Spleen (tissue), 11 donors: ENCODE measurements at regions not wholly inside any gene's neighbourhood (a gene's known extent, or its start where the extent isn't known, plus 50 kb on each side); places are given as distances from the start of the nearest gene placed in this dataset.

Experiments used
- DNase-seq: peaks from one replicate; pipeline ENCODE4 v3.0.0-alpha.2; 2020
- H3K27ac ChIP-seq, 8 donors: fragments of 200-600 bp; sonication (generic) in 7 of 8; 1 replicate in 4 of 8; 2 replicates in 4 of 8; pipeline versions ENCODE4 v1.5.0 to v1.8.0; 2016 to 2021; ENCODE audit warnings: inconsistent platforms in 4 of 8, mild to moderate bottlenecking in 4 of 8, moderate library complexity in 1 of 8
- H3K27me3 ChIP-seq, 7 donors: fragments of 200-600 bp; sonication (generic) in 6 of 7; replicated peaks in 1 of 7; 1 replicate in 4 of 7; 2 replicates in 3 of 7; pipeline versions ENCODE4 v1.5.0 to v1.8.0; 2016 to 2021; ENCODE audit warnings: inconsistent platforms in 3 of 7, mild to moderate bottlenecking in 1 of 7
- H3K36me3 ChIP-seq, 6 donors: fragments of 200-600 bp; sonication (generic) in 5 of 6; 1 replicate in 4 of 6; 2 replicates in 2 of 6; pipeline versions ENCODE4 v1.5.0 to v1.8.0; 2016 to 2021; ENCODE audit warnings: inconsistent platforms in 2 of 6
- H3K4me1 ChIP-seq, 6 donors: fragments of 200-600 bp; sonication (generic) in 5 of 6; 1 replicate in 3 of 6; 2 replicates in 3 of 6; pipeline versions ENCODE4 v1.5.0 to v1.8.0; 2016 to 2021; ENCODE audit warnings: inconsistent platforms in 3 of 6
- H3K4me3 ChIP-seq, 8 donors: fragments of 200-600 bp; sonication (generic) in 7 of 8; 1 replicate in 4 of 8; 2 replicates in 4 of 8; pipeline versions ENCODE4 v1.5.0 to v1.8.0; 2016 to 2021; ENCODE audit warnings: inconsistent platforms in 4 of 8, mild to moderate bottlenecking in 4 of 8, moderate library complexity in 2 of 8
- H3K9me3 ChIP-seq, 8 donors: fragments of 200-600 bp; sonication (generic) in 7 of 8; 1 replicate in 4 of 8; 2 replicates in 4 of 8; pipeline versions ENCODE4 v1.5.0 to v1.8.0; 2016 to 2021; ENCODE audit warnings: inconsistent platforms in 4 of 8
- POLR2A ChIP-seq, 3 donors: fragments of 450-650 bp; IDR thresholded peaks; one replicate each; pipeline ENCODE4 v1.5.1; 2017; ENCODE audit warnings: antibody characterized with exemption in 3 of 3, mild to moderate bottlenecking in 1 of 3
- POLR2AphosphoS5 ChIP-seq, 3 donors: sonication (generic); formaldehyde crosslinking; IDR thresholded peaks; one replicate each; pipeline ENCODE4 v1.5.1; 2017; ENCODE audit warnings: antibody characterized with exemption in 3 of 3
- WGBS, 5 donors: extraction: QIAGEN DNeasy Blood & Tissue Kit in 3 of 5; methylation state at CpG; one replicate each; pipeline versions ENCODE4 v1.1.5 to v1.1.7; 2013 to 2018; 5-methylcytosine and 5-hydroxymethylcytosine counted together
- intact Hi-C: fragments of 100-400 bp; cut with DNase I; formaldehyde crosslinking; loops from one replicate; pipeline ENCODE4 v1.15.0; 2023; ENCODE audit warnings: low total_unique reads
- TF ChIP-seq, protein P1 (sequence below), 11 experiments: fragments of 200-600 bp in 7 of 11; fragments of 450-650 bp in 4 of 11; sonication (generic) in 4 of 11; IDR thresholded peaks in 8 of 11; conservative IDR thresholded peaks in 3 of 11; 1 replicate in 7 of 11; 2 replicates in 4 of 11; pipeline versions ENCODE4 v1.4.0 to v1.8.0; 2016 to 2021; ENCODE audit warnings: antibody characterized with exemption in 11 of 11, inconsistent platforms in 4 of 11, mild to moderate bottlenecking in 1 of 11
- donor health status: healthy with polysubstance abuse.
- donor health status: DM: no; HTN: no; CAD: no; lungs with moderate emphysema.
- donor health status: DM: no; HTN: no; CAD: no.
- donor health status: Bipolar disorder and iron deficiency.
- donor health status: healthy.
- donor health status: DM: no; HTN: no; CAD: no.
- donor health status: DM: yes; HTN: yes; CAD: no.

DNA sequence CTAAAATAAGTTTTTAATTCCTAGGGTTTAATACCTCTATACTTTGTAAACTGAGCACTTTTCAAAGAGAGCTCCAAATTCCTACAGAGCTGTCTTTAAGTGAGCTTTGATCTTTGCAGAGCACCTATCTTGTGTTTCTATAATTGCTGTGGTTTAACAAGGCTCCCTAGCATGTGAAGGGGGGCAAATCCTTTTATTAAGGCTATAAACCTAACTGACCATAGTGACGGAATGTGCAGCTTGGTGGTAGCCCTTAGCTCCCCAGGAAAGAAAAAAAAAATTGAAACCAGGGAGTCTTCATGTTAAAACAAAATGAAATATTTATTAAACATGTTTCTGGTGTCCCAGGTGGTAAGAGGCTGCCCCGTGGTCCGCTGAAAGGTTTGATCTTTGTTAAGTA is 78.6 kb upstream of the ETAA1 start:
- intact Hi-C loops = no loop called here
- Histone ChIP-seq H3K36me3 (no peaks in the 10 kb centered on the region), H3K27me3 (no peaks in the 10 kb centered on the region), H3K4me3 (no peak overlapping the region), H3K4me1 (no peaks in the 10 kb centered on the region), H3K9me3 (no peaks in the 10 kb centered on the region), H3K27ac (no peak overlapping the region)
- WGBS, 5 donors = 82 to 92% (median 89%) methylated on average over 3 of the region's 3 CpGs
- TF ChIP-seq POLR2A (IDR thresholded peaks at IDR 0.05) = no peak
- no peak for DNase-seq

DNA sequence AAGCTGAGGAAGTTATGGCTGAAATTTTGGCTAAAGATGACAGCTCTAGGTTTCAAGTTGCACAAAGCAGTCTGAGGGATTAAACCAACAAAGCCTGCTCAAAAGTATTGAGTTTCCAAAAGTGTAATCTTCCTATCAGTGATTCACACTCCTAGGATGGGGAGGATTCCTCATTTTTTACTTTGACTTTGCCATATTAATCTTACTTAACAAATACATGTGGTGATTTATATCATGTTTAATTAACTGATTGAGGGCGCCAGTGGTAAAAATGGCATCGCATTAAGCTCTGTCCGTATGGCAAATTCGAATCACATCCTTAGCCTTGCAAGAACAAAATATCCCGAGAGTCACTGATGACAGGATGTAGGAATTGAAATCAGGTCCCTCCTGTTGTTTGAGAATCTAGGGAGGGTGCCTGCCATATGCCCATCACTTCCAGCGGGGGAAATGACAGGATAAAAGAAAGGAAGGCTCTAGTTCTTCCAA is 78.1 kb upstream of the ETAA1 start:
- TF ChIP-seq POLR2A (IDR thresholded peaks at IDR 0.05) (no peak), POLR2AphosphoS5 (IDR thresholded peaks at IDR 0.05) (no peak)
- TF ChIP-seq, protein P1, sequence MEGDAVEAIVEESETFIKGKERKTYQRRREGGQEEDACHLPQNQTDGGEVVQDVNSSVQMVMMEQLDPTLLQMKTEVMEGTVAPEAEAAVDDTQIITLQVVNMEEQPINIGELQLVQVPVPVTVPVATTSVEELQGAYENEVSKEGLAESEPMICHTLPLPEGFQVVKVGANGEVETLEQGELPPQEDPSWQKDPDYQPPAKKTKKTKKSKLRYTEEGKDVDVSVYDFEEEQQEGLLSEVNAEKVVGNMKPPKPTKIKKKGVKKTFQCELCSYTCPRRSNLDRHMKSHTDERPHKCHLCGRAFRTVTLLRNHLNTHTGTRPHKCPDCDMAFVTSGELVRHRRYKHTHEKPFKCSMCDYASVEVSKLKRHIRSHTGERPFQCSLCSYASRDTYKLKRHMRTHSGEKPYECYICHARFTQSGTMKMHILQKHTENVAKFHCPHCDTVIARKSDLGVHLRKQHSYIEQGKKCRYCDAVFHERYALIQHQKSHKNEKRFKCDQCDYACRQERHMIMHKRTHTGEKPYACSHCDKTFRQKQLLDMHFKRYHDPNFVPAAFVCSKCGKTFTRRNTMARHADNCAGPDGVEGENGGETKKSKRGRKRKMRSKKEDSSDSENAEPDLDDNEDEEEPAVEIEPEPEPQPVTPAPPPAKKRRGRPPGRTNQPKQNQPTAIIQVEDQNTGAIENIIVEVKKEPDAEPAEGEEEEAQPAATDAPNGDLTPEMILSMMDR (IDR thresholded peaks at IDR 0.05 in 8 of 11, conservative IDR thresholded peaks at IDR 0.05 in 3 of 11) = no peak
- H3K4me3 ChIP-seq = no peak overlapping the region
- no peaks in the 10 kb centered on the region for H3K36me3 ChIP-seq
- no peak overlapping the region for H3K27ac ChIP-seq
- H3K9me3 ChIP-seq = no peaks in the 10 kb centered on the region
- no peaks in the 10 kb centered on the region for H3K27me3 ChIP-seq
- H3K4me1 ChIP-seq = no peaks in the 10 kb centered on the region
- DNase-seq = no peak
- intact Hi-C loops = no loop called here
- 77 to 90% (median 86%) methylated on average over 6 of the region's 6 CpGs for WGBS, 5 donors

DNA sequence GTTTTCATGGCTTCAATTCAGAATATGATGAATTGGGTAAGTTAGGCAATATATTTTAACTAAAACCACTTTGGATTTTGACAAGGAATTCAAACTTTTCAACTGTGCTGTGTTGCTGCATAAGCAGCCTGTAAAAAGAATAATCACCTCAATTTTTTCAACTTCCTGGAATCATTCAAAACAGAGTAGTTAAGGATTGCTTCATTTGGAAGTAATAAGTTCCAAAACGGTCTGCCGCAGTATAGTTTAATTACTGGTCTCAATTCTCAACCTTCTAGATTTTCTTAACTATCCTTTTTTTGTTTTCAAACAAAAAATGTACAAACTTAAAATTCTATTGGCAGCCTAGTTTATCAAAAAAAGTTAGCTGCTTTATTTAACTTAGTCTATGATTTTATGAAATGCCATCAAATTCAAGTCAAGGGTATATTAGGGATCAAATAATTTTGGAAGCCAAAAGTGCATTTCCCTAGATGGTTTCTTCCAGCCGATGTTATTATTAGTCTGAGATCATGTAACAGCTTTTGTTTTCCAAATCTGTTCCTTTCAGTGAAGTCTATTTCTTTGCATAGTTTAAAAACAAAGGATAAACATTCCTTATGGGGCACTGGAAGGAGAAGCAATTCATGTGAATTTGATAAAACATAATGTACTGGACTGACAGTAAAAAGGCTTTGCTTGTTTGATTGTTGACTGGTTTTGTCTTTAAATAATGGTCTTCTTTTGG is 76.1 kb upstream of the ETAA1 start:
- Histone ChIP-seq H3K36me3 (no peaks in the 10 kb centered on the region), H3K4me1 (no peaks in the 10 kb centered on the region), H3K27ac (no peak overlapping the region), H3K9me3 (no peaks in the 10 kb centered on the region), H3K27me3 (no peaks in the 10 kb centered on the region), H3K4me3 (no peak overlapping the region)
- 68 to 82% (median 79%) methylated on average over 3 of the region's 3 CpGs for WGBS, 5 donors
- DNase-seq = no peak
- intact Hi-C loops = no loop called here
- TF ChIP-seq POLR2A (IDR thresholded peaks at IDR 0.05) = no peak
- no peak for TF ChIP-seq POLR2AphosphoS5 (IDR thresholded peaks at IDR 0.05)
- TF ChIP-seq, protein P1 (IDR thresholded peaks at IDR 0.05 in 8 of 11, conservative IDR thresholded peaks at IDR 0.05 in 3 of 11) = no peak

DNA sequence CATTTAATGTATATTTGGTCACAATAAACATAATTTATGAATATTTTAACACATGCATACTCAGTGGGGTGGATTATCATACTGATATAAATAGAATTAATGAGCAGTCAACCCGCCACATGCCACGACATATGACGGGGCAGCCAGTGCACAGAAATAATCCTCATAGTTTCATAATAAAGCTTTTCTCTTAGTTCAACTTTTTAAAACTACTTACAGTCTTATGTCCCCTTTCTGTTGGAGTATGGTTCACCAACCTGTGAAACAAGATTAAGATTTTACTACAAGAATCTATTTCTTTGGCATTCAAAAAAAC is 75.6 kb upstream of the ETAA1 start:
- 84 to 95% (median 90%) methylated on average over 3 of the region's 3 CpGs for WGBS, 5 donors
- DNase-seq = no peak
- no peak for TF ChIP-seq POLR2A (IDR thresholded peaks at IDR 0.05)
- no peak for TF ChIP-seq POLR2AphosphoS5 (IDR thresholded peaks at IDR 0.05)
- TF ChIP-seq, protein P1 (IDR thresholded peaks at IDR 0.05 in 8 of 11, conservative IDR thresholded peaks at IDR 0.05 in 3 of 11) = no peak
- H3K27ac ChIP-seq = no peak overlapping the region
- H3K36me3 ChIP-seq = no peaks in the 10 kb centered on the region
- intact Hi-C loops = no loop called here
- H3K4me3 ChIP-seq = no peak overlapping the region
- H3K27me3 ChIP-seq = no peaks in the 10 kb centered on the region
- no peaks in the 10 kb centered on the region for H3K9me3 ChIP-seq
- H3K4me1 ChIP-seq = no peaks in the 10 kb centered on the region
